ENCODE measurements at regions not wholly inside any gene's neighbourhood (a gene's known extent, or its start where the extent isn't known, plus 50 kb on each side); places are given as distances from the start of the nearest gene placed in this dataset.
"Not testable (repeated sequence)": the region's sequence is repeated elsewhere in the genome, so short reads cannot be mapped to it uniquely, and the experiment has no call there.

DNA sequence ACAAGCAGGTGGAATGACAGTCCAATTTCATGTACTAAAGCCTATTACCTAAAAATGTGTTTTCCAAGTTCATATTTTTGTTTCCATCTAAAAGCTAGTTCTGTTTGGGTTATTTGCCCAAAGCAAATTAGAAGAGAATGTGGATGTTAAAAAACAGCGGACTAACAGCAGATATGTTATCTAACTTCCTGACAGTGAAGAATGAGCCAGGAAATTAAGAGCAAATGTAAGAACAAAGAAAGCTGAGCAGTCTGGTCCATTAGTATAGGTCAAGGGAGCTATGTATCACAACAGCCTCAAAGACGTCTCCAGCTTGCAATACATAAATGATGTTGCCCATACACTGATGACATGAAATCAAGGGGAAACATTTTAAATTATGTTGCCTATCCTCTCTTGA lies 145.5 kb upstream of the PLD5 start:
- Histone ChIP-seq H3K27ac (ENCODE audit: low read length) (no peak overlapping the region), H4K20me1 (ENCODE audit: insufficient read depth, low read depth, low read length) (no peaks in the 10 kb centered on the region), H3K4me1 (ENCODE audit: low read length) (no peaks in the 10 kb centered on the region), H3K9ac (ENCODE audit: low read length) (no peak overlapping the region), H3K4me3 (ENCODE audit: low read length) (no peak overlapping the region), H2AFZ (ENCODE audit: low read length) (no peak overlapping the region), H3K4me2 (ENCODE audit: low read depth, low read length, poor library complexity, severe bottlenecking) (no peak overlapping the region), H3K36me3 (ENCODE audit: insufficient read depth, low read length) (no peaks in the 10 kb centered on the region), H3K9me2 (replicated peaks; ENCODE audit: insufficient read depth, low read length) (no peaks in the 10 kb centered on the region), H3K27me3 (ENCODE audit: low read length) (no peaks in the 10 kb centered on the region), H3K9me3 (ENCODE audit: low read length) (no peaks in the 10 kb centered on the region), H3K79me2 (ENCODE audit: low read length) (no peaks in the 10 kb centered on the region)
- no peak for DNase-seq

DNA sequence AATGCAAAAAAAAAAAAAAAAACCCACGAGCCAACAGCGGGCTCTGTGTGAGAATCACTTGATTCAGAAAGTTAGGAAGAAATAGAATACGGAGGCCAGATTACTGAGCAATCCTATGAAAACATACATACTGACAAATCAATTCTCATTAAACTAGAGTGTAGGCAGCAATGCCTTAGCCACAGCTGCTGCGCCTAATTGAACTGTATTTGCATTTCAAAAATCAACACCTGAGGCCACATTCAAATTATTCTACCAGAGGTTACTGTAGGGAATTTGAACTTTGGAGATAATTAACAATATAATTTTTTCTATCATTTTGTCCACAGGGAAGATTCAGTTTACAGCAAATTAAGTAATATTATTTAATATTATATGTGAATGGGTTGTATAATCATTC lies 138.4 kb upstream of the PLD5 start:
- Histone ChIP-seq H3K27ac (ENCODE audit: low read length) (no peak overlapping the region), H4K20me1 (ENCODE audit: insufficient read depth, low read depth, low read length) (no peaks in the 10 kb centered on the region), H3K4me1 (ENCODE audit: low read length) (no peaks in the 10 kb centered on the region), H2AFZ (ENCODE audit: low read length) (no peak overlapping the region), H3K9me3 (ENCODE audit: low read length) (no peaks in the 10 kb centered on the region), H3K4me2 (ENCODE audit: low read depth, low read length, poor library complexity, severe bottlenecking) (no peak overlapping the region), H3K4me3 (ENCODE audit: low read length) (no peak overlapping the region), H3K79me2 (ENCODE audit: low read length) (no peaks in the 10 kb centered on the region), H3K9me2 (replicated peaks; ENCODE audit: insufficient read depth, low read length) (no peaks in the 10 kb centered on the region), H3K36me3 (ENCODE audit: insufficient read depth, low read length) (no peaks in the 10 kb centered on the region), H3K9ac (ENCODE audit: low read length) (no peak overlapping the region), H3K27me3 (ENCODE audit: low read length) (no peaks in the 10 kb centered on the region)
- DNase-seq: no peak

DNA sequence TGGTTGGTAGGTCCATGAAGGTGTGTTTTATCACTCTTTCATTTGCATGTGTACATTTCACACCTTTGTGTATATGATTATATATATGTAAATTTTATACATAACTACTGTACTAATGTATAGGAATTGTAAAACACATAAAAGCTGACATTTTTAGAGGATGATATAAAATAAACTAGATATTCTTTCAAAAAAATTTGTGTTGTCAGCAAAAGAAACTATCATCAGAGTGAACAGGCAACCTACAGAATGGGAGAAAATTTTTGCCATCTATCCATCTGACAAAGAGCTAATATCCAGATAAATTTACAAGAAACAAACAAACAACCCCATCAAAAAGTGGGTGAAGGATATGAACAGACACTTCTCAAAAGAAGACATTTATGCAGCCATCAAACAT lies 129.3 kb upstream of the PLD5 start:
- H3K9ac ChIP-seq (ENCODE audit: low read length); H3K27me3 ChIP-seq (ENCODE audit: low read length); H3K9me2 ChIP-seq (replicated peaks; ENCODE audit: insufficient read depth, low read length): not testable (repeated sequence)

DNA sequence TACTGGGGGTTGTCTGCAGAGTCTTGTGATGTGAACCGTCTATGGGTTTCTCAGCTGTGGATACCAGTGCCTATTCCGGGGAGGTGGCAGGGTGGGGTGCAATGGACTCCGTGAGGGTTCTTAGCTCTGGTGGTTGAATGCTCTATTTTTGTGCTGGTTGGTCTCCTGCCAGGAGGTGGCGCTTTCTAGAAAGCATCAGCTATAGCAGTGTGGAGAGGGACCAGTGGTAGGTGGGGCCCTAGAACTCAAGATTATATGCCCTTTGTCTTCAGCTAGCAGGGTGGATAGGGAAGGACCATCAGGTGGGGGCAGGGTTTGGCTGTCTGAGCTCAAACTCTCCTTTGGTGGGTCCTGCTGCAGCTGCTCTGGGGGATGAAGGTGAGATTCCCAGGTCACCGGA lies 127.3 kb upstream of the PLD5 start:
- Histone ChIP-seq H3K4me3 (ENCODE audit: low read length) (no peak overlapping the region), H3K27ac (ENCODE audit: low read length) (no peak overlapping the region), H3K79me2 (ENCODE audit: low read length) (no peaks in the 10 kb centered on the region), H3K36me3 (ENCODE audit: insufficient read depth, low read length) (no peaks in the 10 kb centered on the region), H3K9me3 (ENCODE audit: low read length) (no peaks in the 10 kb centered on the region), H3K9me2 (replicated peaks; ENCODE audit: insufficient read depth, low read length) (no peaks in the 10 kb centered on the region), H3K4me1 (ENCODE audit: low read length) (no peaks in the 10 kb centered on the region), H3K27me3 (ENCODE audit: low read length) (no peaks in the 10 kb centered on the region), H3K4me2 (ENCODE audit: low read depth, low read length, poor library complexity, severe bottlenecking) (no peak overlapping the region), H2AFZ (ENCODE audit: low read length) (no peak overlapping the region), H4K20me1 (ENCODE audit: insufficient read depth, low read depth, low read length) (no peaks in the 10 kb centered on the region), H3K9ac (ENCODE audit: low read length) (no peak overlapping the region)
- peak; percentile 79 for DNase-seq

More for the DNA sequence above, 129.3 kb upstream of the PLD5 start:
- not testable (repeated sequence) for H2AFZ ChIP-seq (ENCODE audit: low read length); H3K4me1 ChIP-seq (ENCODE audit: low read length); H3K36me3 ChIP-seq (ENCODE audit: insufficient read depth, low read length); H3K4me3 ChIP-seq (ENCODE audit: low read length); H3K79me2 ChIP-seq (ENCODE audit: low read length); H3K4me2 ChIP-seq (ENCODE audit: low read depth, low read length, poor library complexity, severe bottlenecking); H3K9me3 ChIP-seq (ENCODE audit: low read length); DNase-seq; H3K27ac ChIP-seq (ENCODE audit: low read length); H4K20me1 ChIP-seq (ENCODE audit: insufficient read depth, low read depth, low read length)

DNA sequence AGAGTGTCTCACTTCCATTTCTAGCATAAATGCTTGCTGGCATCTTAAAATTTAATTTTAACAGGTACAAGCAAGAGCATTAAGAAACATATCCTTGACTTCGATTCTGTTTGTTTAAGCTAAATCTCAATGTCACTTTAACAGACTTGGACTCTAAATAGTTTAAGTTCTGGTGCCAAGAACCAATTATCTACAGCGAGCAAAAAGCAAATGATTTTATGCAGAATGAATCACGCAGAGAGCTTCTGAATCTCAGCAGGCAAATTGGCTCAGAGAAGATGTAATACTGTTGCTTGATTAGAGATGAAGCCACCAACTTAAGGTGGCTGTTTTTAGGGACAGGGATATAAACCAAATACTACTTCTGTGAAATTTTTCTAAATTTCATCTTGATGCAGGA lies 117.0 kb upstream of the PLD5 start:
- Histone ChIP-seq H4K20me1 (ENCODE audit: insufficient read depth, low read depth, low read length) (no peaks in the 10 kb centered on the region), H3K9me2 (replicated peaks; ENCODE audit: insufficient read depth, low read length) (no peaks in the 10 kb centered on the region), H2AFZ (ENCODE audit: low read length) (no peak overlapping the region), H3K36me3 (ENCODE audit: insufficient read depth, low read length) (no peaks in the 10 kb centered on the region), H3K4me3 (ENCODE audit: low read length) (no peak overlapping the region), H3K9me3 (ENCODE audit: low read length) (no peaks in the 10 kb centered on the region), H3K27me3 (ENCODE audit: low read length) (no peaks in the 10 kb centered on the region), H3K79me2 (ENCODE audit: low read length) (no peaks in the 10 kb centered on the region), H3K4me2 (ENCODE audit: low read depth, low read length, poor library complexity, severe bottlenecking) (no peak overlapping the region), H3K4me1 (ENCODE audit: low read length) (no peaks in the 10 kb centered on the region), H3K9ac (ENCODE audit: low read length) (no peak overlapping the region), H3K27ac (ENCODE audit: low read length) (no peak overlapping the region)
- DNase-seq: no peak

DNA sequence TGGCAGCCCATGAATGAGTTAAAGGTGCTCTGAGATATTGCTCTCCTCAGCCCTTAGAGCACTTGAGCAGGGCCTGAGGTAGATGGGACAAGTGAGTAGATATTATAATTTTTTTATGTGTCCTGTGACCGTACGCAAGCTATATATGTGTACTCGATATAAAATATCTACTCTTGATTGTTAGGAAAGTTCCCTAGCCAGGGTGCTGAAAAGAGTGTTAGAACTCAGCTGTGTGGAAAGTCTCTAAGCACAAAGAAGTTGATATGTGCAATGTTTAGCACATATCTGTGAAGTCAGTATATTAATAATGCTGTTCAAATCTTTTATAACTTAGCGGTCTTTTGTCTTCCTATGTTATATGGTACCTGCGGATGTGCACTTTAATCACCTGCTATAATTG lies 114.6 kb upstream of the PLD5 start:
- DNase-seq: no peak
- Histone ChIP-seq H3K4me3 (ENCODE audit: low read length) (no peak overlapping the region), H2AFZ (ENCODE audit: low read length) (no peak overlapping the region), H3K4me1 (ENCODE audit: low read length) (no peaks in the 10 kb centered on the region), H3K27ac (ENCODE audit: low read length) (no peak overlapping the region), H4K20me1 (ENCODE audit: insufficient read depth, low read depth, low read length) (no peaks in the 10 kb centered on the region), H3K9me2 (replicated peaks; ENCODE audit: insufficient read depth, low read length) (no peaks in the 10 kb centered on the region), H3K9me3 (ENCODE audit: low read length) (no peaks in the 10 kb centered on the region), H3K27me3 (ENCODE audit: low read length) (no peaks in the 10 kb centered on the region), H3K79me2 (ENCODE audit: low read length) (no peaks in the 10 kb centered on the region), H3K9ac (ENCODE audit: low read length) (no peak overlapping the region), H3K4me2 (ENCODE audit: low read depth, low read length, poor library complexity, severe bottlenecking) (no peak overlapping the region), H3K36me3 (ENCODE audit: insufficient read depth, low read length) (no peaks in the 10 kb centered on the region)

DNA sequence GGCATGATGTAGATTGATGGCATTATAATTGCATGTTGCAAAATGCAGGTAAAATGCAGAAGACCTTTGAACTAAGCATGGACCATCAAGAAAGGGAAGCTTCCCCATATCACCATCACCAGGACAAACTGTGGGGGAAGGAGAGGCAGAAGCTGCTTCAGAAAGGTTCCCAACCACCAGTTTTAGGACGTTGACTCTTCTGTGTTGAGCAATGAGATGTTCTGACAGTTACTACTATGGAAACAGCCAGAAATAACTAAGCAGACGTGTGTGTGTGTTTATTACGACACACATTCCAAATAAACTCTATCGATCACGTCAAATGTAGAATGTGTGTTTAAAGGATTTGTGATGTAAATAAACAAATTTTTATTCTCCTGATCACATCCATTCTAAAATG lies 110.2 kb upstream of the PLD5 start:
- H3K4me2 ChIP-seq (ENCODE audit: low read depth, low read length, poor library complexity, severe bottlenecking): no peak overlapping the region
- H3K27ac ChIP-seq (ENCODE audit: low read length): no peak overlapping the region
- no peak for DNase-seq
- no peaks in the 10 kb centered on the region for H3K36me3 ChIP-seq (ENCODE audit: insufficient read depth, low read length)
- H3K9me3 ChIP-seq (ENCODE audit: low read length): no peaks in the 10 kb centered on the region
- H3K9ac ChIP-seq (ENCODE audit: low read length): no peak overlapping the region
- H2AFZ ChIP-seq (ENCODE audit: low read length): no peak overlapping the region
- H3K9me2 ChIP-seq (replicated peaks; ENCODE audit: insufficient read depth, low read length): no peaks in the 10 kb centered on the region
- no peak overlapping the region for H3K4me3 ChIP-seq (ENCODE audit: low read length)
- H3K4me1 ChIP-seq (ENCODE audit: low read length): no peaks in the 10 kb centered on the region
- H3K27me3 ChIP-seq (ENCODE audit: low read length): no peaks in the 10 kb centered on the region
- no peaks in the 10 kb centered on the region for H3K79me2 ChIP-seq (ENCODE audit: low read length)
- no peaks in the 10 kb centered on the region for H4K20me1 ChIP-seq (ENCODE audit: insufficient read depth, low read depth, low read length)

DNA sequence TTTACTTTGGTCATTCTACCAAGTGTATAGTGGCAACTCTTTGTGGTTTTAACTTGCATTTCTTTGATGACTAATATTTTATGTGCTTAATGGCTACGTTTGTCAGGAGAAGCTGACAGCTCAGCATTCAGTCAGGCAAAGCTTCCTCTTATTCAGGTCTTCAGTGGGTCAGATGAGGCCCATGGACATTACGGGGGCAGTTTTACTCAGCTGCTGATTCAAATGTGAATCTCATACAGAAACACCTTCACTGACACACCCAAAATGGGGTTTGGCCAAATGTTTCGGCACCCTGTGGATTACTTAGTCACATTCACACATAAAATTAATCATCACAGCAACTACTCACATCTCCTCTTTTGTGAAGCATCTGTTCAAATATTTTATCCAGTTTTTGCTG lies 104.9 kb upstream of the PLD5 start:
- Histone ChIP-seq H3K4me3 (ENCODE audit: low read length) (no peak overlapping the region), H3K79me2 (ENCODE audit: low read length) (no peaks in the 10 kb centered on the region), H2AFZ (ENCODE audit: low read length) (no peak overlapping the region), H3K9me2 (replicated peaks; ENCODE audit: insufficient read depth, low read length) (no peaks in the 10 kb centered on the region), H3K27ac (ENCODE audit: low read length) (no peak overlapping the region), H4K20me1 (ENCODE audit: insufficient read depth, low read depth, low read length) (no peaks in the 10 kb centered on the region), H3K36me3 (ENCODE audit: insufficient read depth, low read length) (no peaks in the 10 kb centered on the region), H3K9me3 (ENCODE audit: low read length) (no peaks in the 10 kb centered on the region), H3K9ac (ENCODE audit: low read length) (no peak overlapping the region), H3K4me2 (ENCODE audit: low read depth, low read length, poor library complexity, severe bottlenecking) (no peak overlapping the region), H3K4me1 (ENCODE audit: low read length) (no peaks in the 10 kb centered on the region), H3K27me3 (ENCODE audit: low read length) (no peaks in the 10 kb centered on the region)
- DNase-seq: no peak

DNA sequence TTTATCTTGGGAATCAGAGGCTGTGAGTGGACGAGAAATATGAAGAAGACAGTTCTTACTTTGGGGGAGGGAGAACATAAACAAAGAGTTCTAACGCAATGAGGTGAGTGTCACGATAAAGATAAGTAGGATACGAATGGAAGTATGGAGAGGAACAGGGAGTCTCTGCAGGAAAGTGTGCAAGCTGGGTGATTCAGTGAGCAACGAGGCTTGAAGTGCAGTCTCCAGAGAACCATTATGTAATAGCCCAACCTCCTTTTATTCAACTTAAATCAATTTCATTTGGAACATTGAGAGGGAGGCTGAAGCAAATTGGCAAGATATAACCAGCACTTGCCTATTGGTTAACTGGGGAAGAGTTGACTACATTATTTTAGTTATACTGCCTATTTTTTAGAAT lies 99.3 kb upstream of the PLD5 start:
- Histone ChIP-seq H3K4me1 (ENCODE audit: low read length) (no peaks in the 10 kb centered on the region), H3K9ac (ENCODE audit: low read length) (no peak overlapping the region), H3K9me3 (ENCODE audit: low read length) (no peaks in the 10 kb centered on the region), H3K27me3 (ENCODE audit: low read length) (no peaks in the 10 kb centered on the region), H2AFZ (ENCODE audit: low read length) (no peak overlapping the region), H3K27ac (ENCODE audit: low read length) (no peak overlapping the region), H3K9me2 (replicated peaks; ENCODE audit: insufficient read depth, low read length) (no peaks in the 10 kb centered on the region), H3K36me3 (ENCODE audit: insufficient read depth, low read length) (no peaks in the 10 kb centered on the region), H3K4me3 (ENCODE audit: low read length) (no peak overlapping the region), H4K20me1 (ENCODE audit: insufficient read depth, low read depth, low read length) (no peaks in the 10 kb centered on the region), H3K79me2 (ENCODE audit: low read length) (no peaks in the 10 kb centered on the region), H3K4me2 (ENCODE audit: low read depth, low read length, poor library complexity, severe bottlenecking) (no peak overlapping the region)
- no peak for DNase-seq

All from Karpas-422 (cell line).